Glomerular endothelial cell (primary cell): ENCODE measurements at regions not wholly inside any gene's neighbourhood (a gene's known extent, or its start where the extent isn't known, plus 50 kb on each side); places are given as distances from the start of the nearest gene placed in this dataset.

Experiments
- DNase-seq: peaks from one replicate; pipeline ENCODE4 v3.0.0-alpha.2; 2011; ENCODE audit warnings: low read depth, low spot score; ENCODE audit errors: extremely low read depth

- DNase-seq, result no peak
Measured at GRCh38 chr7:67731704-67732103, 735.1 kb downstream of the TYW1 start.

DNA sequence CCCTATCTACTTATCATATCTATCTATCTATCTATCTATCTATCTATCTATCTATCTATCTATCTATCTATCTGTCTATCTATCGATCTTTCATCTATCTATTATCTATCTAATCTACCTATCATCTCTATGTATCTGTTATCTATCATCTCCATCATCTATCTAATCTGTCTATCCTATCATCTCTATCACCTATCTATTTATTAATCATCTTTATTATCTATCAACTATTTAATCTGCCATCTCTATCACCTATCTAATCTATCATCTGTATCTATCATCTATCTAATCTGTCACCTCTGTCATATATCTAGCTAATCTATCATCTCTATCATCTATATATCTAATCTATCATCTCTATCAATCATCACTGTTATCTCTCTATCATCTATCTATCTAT, 736.3 kb downstream of the TYW1 start:
- DNase-seq, result no peak

DNA sequence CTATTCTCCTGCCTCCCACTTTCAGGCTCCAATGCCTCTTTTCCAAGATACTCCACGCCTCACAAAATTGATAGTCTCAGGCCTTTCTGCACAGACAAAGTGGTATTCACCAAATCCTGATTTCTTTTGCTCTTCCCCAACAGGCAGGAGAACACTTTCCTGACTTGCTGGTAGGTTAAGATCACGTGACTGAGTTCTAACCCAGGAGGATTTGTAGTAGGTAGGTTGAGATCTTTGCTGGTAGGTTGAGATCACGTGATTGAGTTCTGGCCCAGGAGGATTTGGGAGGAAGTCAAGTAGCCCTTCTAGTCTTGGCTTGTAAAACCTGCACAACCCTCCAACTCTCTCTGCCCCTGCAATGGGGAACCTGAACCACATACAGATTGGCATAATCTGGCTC, 741.5 kb downstream of the TYW1 start:
- no peak for DNase-seq

- no peak for DNase-seq
Measured at GRCh38 chr7:67738958-67739357, 742.3 kb downstream of the TYW1 start.

DNA sequence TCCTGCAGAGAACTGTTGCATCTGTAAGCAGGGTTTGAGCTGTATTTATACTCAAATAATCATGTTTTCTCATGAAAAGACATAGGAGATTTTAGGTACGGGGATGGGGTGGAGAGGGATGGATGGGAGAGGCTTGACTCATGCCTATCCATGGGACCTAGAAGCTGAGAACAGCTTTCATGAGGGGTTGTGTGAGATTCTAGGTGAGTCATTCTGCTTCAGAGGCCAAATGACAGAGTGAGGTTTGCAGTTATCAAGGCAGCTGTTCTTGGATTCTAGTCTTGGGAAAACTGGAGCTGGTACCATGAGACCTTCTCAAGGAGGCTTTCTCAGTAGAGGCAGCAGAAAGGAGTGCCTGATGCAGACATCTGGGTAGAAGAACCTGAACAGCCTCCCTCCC, 746.9 kb downstream of the TYW1 start:
- DNase-seq, result no peak

- no peak for DNase-seq
Measured at GRCh38 chr7:67752227-67752626, 755.6 kb downstream of the TYW1 start.

DNA sequence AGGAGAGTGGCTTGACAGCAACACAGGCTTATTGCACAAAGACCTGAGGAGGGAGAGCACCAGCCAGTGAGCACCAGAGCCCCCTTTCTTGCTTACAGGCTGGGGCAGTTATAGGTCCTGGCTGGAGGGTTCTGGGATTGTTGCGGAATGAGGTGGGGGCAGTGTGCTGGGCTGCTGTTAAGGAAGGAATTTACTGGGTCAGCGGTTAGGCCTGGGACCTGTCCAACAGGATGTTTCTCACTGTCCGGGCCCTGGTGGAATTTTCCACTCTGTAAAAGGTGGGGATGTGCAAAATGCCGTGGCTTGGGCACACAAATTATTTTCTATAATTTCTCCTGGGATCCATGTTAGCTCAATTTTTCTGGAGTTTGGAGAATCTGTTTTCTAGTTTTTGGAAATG, 757.3 kb downstream of the TYW1 start:
- no peak for DNase-seq

GRCh38 chr7:67754651-67755050, 758.0 kb downstream of the TYW1 start:
- no peak for DNase-seq

GRCh38 chr7:67758551-67758950, 761.9 kb downstream of the TYW1 start:
- DNase-seq, result no peak

DNA sequence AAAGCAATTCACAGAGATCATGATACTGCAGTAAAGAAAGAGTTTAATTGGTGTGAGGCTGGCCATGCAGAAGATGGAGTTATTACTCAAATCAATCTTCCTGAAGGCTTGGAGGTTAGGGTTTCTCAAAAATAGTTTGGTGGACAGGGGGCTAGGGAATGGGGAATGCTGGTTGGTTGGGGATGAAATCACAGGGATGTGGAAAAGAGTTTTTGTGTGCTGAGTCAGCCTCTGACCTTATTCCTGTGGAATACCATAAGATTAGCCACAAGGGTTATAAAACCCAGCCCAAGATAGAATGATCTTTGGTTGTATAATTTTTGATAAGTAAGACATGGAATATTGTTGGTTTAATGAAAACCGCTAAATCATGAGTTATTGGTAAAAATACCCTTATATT, 764.3 kb downstream of the TYW1 start:
- no peak for DNase-seq

DNA sequence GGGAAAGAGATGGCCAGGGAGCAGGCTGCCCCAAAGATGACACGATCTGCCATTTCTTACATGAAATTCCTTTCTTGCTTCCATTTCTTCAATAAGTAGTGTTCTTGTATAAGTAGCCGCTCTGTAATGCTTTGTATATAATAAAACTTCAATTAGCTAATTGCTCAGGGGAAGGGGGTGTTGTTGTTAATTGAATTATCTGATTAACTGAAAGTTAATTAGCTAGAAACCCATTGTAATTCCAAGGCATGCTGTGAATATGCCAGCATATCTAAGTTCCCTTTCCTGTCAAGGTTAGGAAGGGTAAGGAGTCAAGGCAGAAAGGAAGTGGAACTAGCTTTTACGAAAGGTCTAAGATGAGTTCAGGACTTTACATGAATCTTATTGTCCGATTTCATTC, 765.9 kb downstream of the TYW1 start:
- no peak for DNase-seq

DNA sequence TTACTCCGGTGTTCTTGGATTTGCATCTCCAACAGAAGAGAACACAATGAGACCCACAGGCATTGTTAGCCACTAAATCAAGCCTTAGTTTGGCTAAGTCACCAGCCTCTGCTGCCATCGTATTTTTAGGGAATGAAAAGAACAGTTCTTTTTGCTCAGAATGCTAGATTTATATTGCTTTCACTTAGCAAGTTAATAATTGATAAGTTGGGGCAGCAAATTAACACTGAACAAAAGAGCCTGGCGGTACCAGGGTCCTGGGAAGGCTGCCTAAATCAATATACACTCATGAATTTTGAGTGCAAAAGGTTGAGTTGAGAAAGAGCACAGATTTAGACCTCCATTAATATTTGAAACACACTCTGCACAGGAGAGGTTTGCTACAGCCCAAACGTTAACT, 767.7 kb downstream of the TYW1 start:
- no peak for DNase-seq

DNA sequence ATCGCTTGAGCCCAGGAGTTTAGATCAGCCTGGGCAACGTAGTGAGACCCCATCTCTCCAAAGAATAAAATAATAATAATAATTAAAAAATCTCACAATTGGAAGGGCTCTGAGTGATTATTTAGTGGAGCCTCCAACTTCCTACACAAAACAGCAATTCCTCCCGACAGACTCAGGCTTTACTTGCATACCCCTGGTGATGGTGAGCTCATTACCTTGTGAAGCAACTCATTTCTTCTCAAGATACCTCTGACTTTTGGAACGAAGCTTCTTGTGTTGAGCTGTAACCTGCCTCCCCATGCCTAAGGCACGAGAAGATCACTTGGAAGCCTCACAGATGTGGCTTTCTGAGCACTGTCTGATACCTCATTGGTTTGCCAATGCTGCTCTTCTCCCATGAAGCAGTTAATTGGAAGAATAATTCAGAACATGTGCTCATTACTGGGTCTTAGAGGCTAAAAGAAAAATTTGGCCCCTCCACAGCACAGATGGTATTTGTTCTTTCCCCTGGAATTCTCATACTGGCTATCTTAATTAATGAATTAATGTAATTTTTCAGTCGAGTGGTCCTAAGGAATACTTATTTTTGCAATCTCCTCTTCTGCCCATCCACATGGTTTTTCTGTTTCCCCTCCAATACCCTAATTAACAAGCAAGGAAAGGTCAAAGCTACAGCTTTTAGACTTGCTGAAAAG, 769.0 kb downstream of the TYW1 start:
- DNase-seq, result no peak

DNA sequence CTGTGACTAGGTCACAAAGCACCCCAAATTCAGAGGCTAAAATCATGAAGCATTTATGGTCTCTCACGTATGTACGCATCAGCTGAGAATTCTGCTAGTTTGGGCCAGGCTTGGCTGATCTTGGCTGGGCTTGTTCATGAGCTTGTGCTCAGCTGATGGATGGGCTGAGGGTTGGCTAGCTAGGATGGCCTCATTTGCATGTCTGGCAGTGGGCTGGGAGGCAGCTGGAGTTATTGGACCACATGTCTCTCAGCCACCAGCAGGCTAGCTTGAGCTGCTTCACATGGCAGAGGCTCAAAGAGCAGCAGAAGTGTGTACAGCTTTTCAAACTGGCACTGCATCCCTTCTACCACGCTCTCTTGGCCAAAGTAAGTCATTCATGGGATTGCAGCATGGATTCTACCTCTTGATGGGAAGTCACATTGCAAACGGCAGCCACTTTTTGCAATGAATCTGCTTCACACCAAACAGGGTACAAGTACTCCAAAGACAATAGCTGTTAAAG, 770.3 kb downstream of the TYW1 start:
- no peak for DNase-seq

DNA sequence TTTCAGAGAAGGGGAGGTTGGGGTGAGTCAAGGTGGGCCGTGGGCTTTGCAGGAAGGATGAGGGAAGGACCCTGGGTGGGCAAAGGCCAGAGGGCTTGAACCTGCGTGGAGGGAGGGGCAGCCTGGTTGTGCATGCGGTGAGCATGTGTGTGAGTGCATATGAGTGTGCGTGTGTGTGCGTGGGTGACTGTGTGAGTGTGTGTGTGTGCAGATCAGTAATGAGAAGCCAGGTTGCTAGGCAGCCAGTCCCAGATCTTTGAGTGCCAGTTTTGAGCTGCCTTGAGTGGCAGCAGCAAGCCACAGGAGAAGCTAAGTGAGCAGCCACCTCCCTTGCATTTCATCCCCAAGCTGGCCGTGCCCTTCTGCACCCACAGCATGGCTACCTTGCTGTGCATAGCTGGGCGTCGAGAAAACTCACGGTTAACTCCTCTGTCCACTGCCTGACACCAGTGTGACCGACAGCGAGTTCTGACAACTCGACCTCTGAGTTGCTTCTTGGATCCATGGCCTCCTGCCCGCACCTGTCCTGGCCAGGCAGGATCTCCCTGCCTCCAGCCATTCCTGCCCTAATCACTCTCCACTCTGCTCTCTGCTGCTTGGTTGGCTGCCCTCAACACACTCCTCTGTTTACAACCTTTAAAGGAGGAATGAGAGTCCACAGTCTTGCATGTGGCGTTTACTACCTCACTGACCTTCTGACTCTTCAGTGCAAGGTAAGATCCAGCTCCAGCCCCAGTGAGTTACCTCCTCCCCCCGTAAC, 775.4 kb downstream of the TYW1 start:
- DNase-seq, result no peak

GRCh38 chr7:67773081-67773480, 776.4 kb downstream of the TYW1 start:
- DNase-seq, result no peak

- DNase-seq, result no peak
Measured at GRCh38 chr7:67777119-67777518, 780.5 kb downstream of the TYW1 start.

DNA sequence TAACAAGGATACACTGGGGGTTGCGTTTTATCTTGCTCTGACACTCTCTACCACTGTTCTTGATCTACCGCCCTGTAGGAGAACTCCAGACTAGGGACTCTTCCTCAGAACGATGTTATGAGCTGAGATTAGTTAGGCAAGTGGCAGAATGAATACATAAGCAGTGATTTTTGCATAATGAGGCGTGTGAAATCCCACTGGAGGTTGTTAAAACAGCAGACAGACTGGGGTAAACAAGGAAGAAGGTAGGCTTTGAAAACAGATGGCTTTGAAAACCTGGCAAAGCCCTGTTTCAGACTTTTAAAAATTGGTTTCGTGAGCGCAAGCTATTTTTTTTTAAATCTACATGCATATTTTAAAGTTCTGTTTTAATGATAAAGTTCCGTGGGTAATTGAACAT, 785.2 kb downstream of the TYW1 start:
- no peak for DNase-seq

GRCh38 chr7:67786021-67786420, 789.4 kb downstream of the TYW1 start:
- no peak for DNase-seq

DNA sequence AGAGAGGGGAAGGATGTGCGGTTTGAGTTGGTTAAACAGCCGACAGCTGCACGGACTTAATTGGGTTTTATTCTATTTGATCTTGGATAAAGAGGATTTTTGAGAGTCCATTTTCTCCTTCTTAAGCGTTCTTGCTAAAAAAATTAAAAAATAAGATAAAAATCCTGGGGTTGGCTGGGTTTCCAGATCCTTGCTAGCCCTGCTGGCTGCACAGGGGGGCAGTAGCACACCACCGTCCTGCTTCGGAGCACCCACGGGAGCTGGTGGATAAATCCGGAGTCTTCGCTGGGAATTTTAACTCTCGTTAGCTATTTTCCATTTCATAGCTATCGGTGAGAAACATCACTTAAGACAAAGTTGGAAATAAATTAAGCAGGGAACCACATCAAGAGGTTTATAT, 792.0 kb downstream of the TYW1 start:
- no peak for DNase-seq

DNA sequence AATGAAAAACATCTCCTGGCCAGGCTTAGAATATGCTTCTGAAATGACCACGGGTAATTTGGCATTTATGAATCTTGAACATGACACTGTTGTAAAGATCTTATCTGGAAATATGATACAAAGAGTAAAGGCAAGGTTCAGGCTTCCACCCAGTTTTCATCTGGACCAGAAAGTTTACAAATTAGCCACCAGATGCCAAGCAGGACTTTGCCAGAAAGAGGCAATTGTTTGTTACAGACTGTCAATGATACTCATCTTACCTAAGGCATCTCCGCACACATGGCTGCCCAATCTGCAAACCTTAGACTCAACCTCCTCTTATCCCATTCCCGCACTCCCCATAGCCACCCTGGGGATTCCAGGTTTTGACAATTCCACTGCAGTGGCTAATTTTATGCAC, 795.3 kb downstream of the TYW1 start:
- no peak for DNase-seq

DNA sequence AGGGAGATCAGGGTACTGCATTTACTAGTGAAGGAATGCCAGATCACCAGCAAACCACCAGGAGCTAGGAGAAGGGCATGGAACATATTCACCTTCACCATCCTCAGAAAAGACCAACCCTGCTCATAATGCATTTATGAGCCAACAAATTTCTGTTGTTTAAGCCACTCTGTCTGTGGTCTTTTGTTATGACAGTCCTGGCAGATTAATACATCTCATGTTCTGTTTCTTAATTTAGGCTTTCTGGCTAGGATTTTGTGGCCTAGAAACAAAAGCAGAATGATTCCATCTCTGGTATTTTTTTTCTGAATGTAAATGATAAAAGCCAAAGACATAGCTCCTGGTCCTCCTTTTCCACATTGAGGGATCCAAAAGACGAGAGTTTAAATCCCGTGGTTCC, 797.9 kb downstream of the TYW1 start:
- DNase-seq, result no peak
